Cerebellar cortex (tissue), 1 donor: ENCODE measurements at regions not wholly inside any gene's neighbourhood (a gene's known extent, or its start where the extent isn't known, plus 50 kb on each side); places are given as distances from the start of the nearest gene placed in this dataset.
"Not testable (repeated sequence)": the region's sequence is repeated elsewhere in the genome, so short reads cannot be mapped to it uniquely, and the experiment has no call there.

Experiments
- DNase-seq: peaks from one replicate; pipeline ENCODE4 v3.0.0-alpha.2; 2015; ENCODE audit warnings: low spot score

- not testable (repeated sequence) for DNase-seq
Observed at GRCh38 chr15:24505216-24505615, 170.4 kb upstream of the NPAP1 start.

GRCh38 chr15:24509714-24510113, 165.9 kb upstream of the NPAP1 start:
- not testable (repeated sequence) for DNase-seq

GRCh38 chr15:24511598-24511997, 164.0 kb upstream of the NPAP1 start:
- DNase-seq: not testable (repeated sequence)

- not testable (repeated sequence) for DNase-seq
Observed at GRCh38 chr15:24518772-24519171, 156.8 kb upstream of the NPAP1 start.

GRCh38 chr15:24531235-24531634, 144.3 kb upstream of the NPAP1 start:
- not testable (repeated sequence) for DNase-seq

GRCh38 chr15:24534032-24534431, 141.5 kb upstream of the NPAP1 start:
- DNase-seq: not testable (repeated sequence)

GRCh38 chr15:24557281-24557680, 118.3 kb upstream of the NPAP1 start:
- DNase-seq: not testable (repeated sequence)

- no peak for DNase-seq
Observed at GRCh38 chr15:24607636-24608035, 67.9 kb upstream of the NPAP1 start.

- DNase-seq: no peak
Observed at GRCh38 chr15:24617646-24618045, 57.9 kb upstream of the NPAP1 start.

- DNase-seq: no peak
Observed at GRCh38 chr15:24621630-24622215, 53.9 kb upstream of the NPAP1 start.
